GM23248 (cell line): ENCODE measurements at regions not wholly inside any gene's neighbourhood (a gene's known extent, or its start where the extent isn't known, plus 50 kb on each side); places are given as distances from the start of the nearest gene placed in this dataset.

Experiments used
- EZH2 ChIP-seq: fragments of 200-600 bp; sonication (generic); IDR thresholded peaks from 2 replicates; pipeline ENCODE4 v1.6.1; 2018; ENCODE audit warnings: antibody characterized with exemption, mild to moderate bottlenecking; ENCODE audit not compliant: insufficient read depth, poor library complexity, severe bottlenecking
- EZH2phosphoT487 ChIP-seq: fragments of 200-600 bp; sonication (generic); IDR thresholded peaks from 2 replicates; pipeline ENCODE4 v1.6.1; 2018; ENCODE audit warnings: antibody characterized with exemption, moderate library complexity, mild to moderate bottlenecking, low read depth; ENCODE audit not compliant: insufficient read depth

GRCh38 chr1:4868521-4868920 is 214.1 kb downstream of the AJAP1 start:
- no peak for TF ChIP-seq EZH2
- no peak for TF ChIP-seq EZH2phosphoT487
